GM23338 (cell line): ENCODE measurements at regions not wholly inside any gene's neighbourhood (a gene's known extent, or its start where the extent isn't known, plus 50 kb on each side); places are given as distances from the start of the nearest gene placed in this dataset.

Experiments
- EZH2 ChIP-seq: fragments of 200-600 bp; sonication (generic); IDR thresholded peaks from one replicate; pipeline ENCODE4 v1.8.0; 2017; ENCODE audit warnings: antibody characterized with exemption, mild to moderate bottlenecking, low read depth; ENCODE audit not compliant: unreplicated experiment
- POLR2AphosphoS5 ChIP-seq: IDR thresholded peaks from 2 replicates; pipeline ENCODE4 v1.6.1; 2016; ENCODE audit warnings: antibody characterized with exemption, low read depth
- TF ChIP-seq, protein P1 (sequence below), 2 experiments: fragments of 200-600 bp in 1 of 2; sonication (generic) in 1 of 2; conservative IDR thresholded peaks; 2 replicates each; pipeline versions ENCODE4 v1.5.1 to v1.6.1; 2016 to 2017; ENCODE audit warnings: antibody characterized with exemption in 2 of 2, low read depth in 2 of 2, mild to moderate bottlenecking in 2 of 2, moderate library complexity in 1 of 2

DNA sequence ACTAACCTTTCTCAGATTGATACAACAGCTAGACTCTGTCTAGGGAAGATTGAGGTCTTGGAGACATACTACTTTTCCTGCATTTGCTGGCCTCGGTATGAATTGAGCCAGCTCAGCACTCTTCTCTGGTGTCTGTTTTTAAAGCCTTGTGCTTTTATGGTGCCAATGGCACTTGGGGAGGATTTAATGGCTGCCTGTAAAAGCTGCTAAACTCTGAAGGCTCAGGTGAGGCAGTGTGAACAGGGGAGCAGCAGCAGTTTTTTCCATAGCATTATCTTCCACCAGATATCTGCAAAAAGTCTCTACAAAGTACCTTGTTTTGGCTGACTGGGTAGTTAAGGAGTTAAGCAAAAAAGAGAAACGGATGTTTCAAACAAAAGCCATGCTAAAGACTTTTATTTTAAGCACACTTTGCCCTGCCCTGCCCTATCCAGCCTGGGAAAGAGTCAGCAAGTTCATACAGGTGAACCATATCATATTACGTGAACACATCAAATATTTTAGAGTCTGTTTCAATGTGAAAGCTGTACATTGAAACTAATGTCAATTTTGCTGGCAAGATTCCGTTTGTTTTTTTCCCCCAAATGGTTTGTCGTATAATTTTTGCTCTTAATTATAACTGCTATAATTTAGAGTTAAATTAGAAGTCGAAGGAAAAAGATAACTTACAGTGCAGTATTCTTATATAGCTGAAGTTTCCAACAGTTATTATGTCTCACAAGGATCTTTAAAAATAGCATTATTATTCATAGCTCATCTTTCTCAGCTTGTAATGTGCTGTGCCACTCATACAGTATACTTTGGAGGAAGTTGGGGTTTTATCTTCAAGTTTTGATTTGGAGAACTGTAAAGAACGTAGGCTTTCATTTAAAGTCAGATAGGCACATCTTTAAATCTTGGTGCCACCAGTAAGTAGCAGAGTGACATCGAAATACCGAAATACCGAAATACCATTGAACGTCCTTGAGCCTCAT is 424.1 kb upstream of the CD180 start:
- TF ChIP-seq POLR2AphosphoS5 (no peak), EZH2 (no peak)
- TF ChIP-seq, protein P1, sequence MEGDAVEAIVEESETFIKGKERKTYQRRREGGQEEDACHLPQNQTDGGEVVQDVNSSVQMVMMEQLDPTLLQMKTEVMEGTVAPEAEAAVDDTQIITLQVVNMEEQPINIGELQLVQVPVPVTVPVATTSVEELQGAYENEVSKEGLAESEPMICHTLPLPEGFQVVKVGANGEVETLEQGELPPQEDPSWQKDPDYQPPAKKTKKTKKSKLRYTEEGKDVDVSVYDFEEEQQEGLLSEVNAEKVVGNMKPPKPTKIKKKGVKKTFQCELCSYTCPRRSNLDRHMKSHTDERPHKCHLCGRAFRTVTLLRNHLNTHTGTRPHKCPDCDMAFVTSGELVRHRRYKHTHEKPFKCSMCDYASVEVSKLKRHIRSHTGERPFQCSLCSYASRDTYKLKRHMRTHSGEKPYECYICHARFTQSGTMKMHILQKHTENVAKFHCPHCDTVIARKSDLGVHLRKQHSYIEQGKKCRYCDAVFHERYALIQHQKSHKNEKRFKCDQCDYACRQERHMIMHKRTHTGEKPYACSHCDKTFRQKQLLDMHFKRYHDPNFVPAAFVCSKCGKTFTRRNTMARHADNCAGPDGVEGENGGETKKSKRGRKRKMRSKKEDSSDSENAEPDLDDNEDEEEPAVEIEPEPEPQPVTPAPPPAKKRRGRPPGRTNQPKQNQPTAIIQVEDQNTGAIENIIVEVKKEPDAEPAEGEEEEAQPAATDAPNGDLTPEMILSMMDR (conservative IDR thresholded peaks at IDR 0.05; ENCODE audit: low read depth in 2 of 2) = no peak
